Putamen (tissue), 1 donor: ENCODE measurements at regions not wholly inside any gene's neighbourhood (a gene's known extent, or its start where the extent isn't known, plus 50 kb on each side); places are given as distances from the start of the nearest gene placed in this dataset.
"Not testable (repeated sequence)": the region's sequence is repeated elsewhere in the genome, so short reads cannot be mapped to it uniquely, and the experiment has no call there.

Experiments
- DNase-seq: peaks from one replicate; pipeline ENCODE4 v3.0.0-alpha.2; 2016; ENCODE audit warnings: low spot score

DNA sequence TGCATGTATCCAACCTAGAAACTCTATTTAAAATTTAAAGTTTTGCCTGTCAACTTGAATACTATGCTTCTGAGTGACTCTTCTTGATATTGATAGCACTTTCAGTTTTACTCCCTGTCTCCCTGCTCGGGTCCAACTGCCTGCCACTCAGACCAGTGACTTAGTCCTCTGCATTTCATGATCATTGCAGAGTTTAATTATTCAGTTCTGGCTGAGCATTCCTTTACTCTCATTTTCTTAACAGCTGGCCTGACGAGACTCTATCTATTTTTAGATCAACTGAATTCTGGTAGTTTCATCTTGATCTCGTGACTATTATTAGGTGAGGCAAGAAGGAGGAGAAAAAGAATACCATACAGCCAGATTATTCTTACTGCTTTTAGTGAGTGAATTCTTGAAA is 617.4 kb downstream of the SI start:
- DNase-seq = no peak

DNA sequence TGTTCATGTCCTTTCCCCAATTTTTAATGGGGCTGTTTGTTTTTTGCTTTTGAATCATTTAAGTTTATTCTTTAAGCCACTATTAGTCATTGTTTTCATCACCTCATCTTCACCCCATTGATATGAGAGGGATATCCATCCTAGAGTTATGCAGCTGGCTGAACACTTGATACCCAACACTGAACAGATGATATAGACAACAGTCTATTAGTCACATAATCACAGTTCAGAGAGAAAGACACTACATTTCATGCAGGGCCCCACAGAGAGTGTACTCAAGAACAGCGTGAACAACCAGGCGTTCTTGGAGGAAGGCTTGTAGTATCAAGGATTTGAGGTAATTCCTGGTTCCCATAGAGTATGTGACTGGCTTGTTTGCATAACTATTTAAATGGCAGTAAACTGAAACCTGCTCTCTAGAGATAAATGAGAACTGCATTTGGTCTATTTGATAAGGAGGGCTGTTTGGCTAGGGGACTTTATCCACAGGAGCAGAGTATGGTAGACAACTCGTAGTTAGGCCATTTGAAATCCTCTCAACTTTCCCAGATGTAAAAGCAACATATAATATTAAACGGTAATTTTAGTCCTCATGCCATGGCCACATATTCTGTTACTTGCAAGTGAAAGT is 618.7 kb downstream of the SI start:
- no peak for DNase-seq

- DNase-seq = no peak
Measured at GRCh38 chr3:164458986-164459385, 619.3 kb downstream of the SI start.

- no peak for DNase-seq
Measured at GRCh38 chr3:164453714-164454113, 624.6 kb downstream of the SI start.

DNA sequence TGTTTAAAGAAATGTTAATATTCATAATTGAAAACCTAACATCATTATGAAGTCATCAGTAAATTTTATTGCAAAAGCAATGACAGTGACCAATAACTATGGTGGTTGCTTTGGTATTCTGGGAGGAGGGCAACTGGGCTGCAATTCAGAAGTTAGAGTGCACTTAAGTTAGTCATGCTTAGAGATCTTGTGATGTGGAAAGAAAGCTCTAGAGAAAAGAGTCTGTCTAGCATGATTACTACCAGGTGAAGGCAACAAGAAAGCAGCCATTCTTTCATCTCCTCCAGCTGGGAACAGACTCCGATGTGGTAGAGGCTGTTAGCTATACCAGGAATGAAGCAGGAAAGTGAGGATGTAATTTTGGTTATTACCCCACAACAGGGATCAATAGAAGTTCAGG is 625.6 kb downstream of the SI start:
- no peak for DNase-seq

GRCh38 chr3:164451072-164451910 is 627.0 kb downstream of the SI start:
- DNase-seq = no peak

- DNase-seq = no peak
Measured at GRCh38 chr3:164450276-164450905, 627.9 kb downstream of the SI start.

GRCh38 chr3:164419220-164419619 is 659.1 kb downstream of the SI start:
- no peak for DNase-seq

- no peak for DNase-seq
Measured at GRCh38 chr3:164418414-164418813, 659.9 kb downstream of the SI start.

DNA sequence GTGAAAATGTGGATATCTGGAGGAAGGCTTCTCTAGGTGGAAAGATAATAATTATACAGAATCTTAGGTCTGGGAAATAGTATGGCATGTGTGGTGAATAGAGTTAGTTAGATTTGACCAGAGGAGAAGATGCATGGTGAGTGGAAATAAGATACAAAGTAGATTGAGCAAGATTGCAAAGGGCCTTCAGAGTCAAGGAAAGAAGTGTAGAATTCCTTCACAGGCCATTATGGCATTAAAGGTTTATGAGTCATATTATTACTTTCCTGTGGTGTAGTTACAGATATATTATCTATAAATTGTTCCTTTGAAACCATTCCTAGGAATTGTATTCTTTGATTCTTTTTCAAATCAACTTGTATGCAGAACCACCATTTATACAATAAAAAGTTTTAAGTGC is 660.3 kb downstream of the SI start:
- no peak for DNase-seq

GRCh38 chr3:164416491-164417222 is 661.6 kb downstream of the SI start:
- no peak for DNase-seq

- no peak for DNase-seq
Measured at GRCh38 chr3:164408326-164408725, 670.0 kb downstream of the SI start.

- no peak for DNase-seq
Measured at GRCh38 chr3:164407111-164407510, 671.2 kb downstream of the SI start.

DNA sequence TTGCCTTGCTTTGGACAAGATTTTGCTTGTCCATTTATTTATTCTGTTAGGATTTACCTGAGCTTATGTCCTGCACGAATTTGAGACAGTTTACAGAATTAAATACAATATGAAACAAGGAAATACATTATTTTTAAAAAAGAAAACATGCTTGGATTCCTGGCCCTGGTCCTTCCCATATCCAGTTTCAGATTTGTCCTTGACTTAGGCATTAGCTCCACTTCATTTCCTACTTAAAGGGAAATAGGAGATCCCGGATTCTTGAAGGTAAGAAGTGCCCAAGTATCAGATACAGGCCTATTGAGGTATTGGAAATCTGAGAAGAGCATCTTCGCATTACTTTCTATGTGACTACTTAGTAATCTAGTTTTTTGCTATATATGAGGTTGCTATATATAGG is 672.0 kb downstream of the SI start:
- DNase-seq = no peak

GRCh38 chr3:164401923-164402322 is 676.4 kb downstream of the SI start:
- DNase-seq = no peak

DNA sequence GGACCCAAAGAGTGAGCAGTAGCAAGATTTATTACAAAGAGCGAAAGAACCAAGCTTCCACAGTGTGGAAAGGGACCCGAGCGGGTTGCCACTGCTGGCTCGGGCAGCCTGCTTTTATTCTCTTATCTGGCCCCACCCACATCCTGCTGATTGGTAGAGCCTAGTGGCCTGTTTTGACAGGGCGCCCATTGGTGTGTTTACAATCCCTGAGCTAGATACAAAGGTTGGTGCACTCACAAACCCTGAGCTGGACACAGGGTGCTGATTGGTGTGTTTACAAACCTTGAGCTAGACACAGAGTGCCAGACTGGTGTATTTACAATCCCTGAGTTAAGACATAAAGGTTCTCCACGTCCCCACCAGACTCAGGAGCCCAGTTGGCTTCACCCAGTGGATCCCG is 676.9 kb downstream of the SI start:
- DNase-seq = not testable (repeated sequence)

DNA sequence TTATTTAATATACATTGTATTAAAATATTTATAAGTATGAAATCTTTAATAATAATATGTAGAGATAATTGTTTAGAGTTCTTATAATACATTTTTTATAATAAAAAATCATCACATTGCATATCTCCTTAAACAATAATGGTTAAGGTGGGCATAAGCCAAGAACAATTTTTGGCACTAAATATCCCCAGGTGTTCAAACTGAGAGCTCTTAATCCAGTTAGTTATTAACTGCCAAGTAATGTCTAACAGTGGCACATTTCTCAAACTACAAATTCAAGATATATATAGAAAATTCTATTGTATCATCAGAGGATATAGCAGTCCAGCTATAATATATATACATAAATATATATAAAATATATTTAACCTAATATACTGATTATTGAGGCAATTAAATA is 680.8 kb downstream of the SI start:
- DNase-seq = no peak

GRCh38 chr3:164393171-164393570 is 685.1 kb downstream of the SI start:
- no peak for DNase-seq

DNA sequence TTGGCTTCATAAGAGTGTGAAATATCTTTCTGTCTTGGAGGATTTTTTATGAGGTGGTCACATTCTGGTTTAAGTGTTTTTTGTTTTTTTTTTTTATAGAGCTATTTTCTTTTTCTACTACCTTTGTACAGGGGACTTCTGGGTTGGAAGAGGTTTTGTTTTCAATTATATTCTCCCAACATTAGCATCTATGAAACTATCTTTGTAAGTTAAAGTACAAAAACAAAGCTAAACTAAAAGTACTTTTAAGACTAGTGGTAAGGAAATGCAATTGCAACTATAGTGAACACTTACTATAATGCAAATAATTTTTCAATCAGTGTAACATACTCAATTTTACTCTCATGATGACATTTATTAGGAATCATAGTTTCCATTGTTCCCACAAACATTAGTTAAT is 688.2 kb downstream of the SI start:
- no peak for DNase-seq

DNA sequence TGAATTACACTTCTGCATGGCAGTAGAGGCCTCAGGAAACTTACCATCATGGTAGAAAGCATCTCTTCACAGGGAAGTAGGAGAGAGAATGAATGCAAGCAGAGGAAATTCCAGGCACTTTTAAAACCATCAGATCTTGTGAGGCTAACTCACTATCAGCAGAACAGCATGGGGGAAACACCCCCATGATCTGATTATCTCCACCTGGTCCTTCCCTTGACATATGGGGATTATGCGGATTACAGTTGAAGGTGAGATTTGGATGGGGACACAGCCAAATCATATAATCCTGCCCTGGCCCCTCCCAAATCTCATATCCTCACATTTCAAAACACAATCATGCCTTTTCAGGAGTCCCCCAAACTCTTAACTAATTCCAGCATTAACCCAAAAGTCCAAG is 691.1 kb downstream of the SI start:
- no peak for DNase-seq

GRCh38 chr3:164380156-164380555 is 698.1 kb downstream of the SI start:
- no peak for DNase-seq

- no peak for DNase-seq
Measured at GRCh38 chr3:164377466-164377865, 700.8 kb downstream of the SI start.

DNA sequence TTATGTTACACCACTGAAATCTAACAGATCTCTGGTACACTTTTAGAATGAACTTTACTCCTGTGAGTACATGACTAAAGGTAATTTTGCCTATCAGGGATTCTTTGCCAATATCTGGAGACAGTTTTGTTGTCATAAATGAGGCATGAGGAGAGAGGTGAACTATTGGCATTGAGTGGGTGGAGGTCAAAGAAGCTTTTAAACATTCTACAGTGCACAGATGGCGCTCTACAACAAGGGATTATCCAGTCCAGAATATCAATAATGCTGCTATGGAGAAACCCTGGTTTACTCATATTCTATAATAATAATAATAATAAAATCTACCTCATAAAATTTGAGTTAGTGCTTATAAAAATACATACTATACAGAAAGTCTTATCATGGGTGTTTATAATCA is 702.3 kb downstream of the SI start:
- no peak for DNase-seq
